IPS-18a (cell line): ENCODE measurements at regions not wholly inside any gene's neighbourhood (a gene's known extent, or its start where the extent isn't known, plus 50 kb on each side); places are given as distances from the start of the nearest gene placed in this dataset.

Source experiments
- H3K27ac ChIP-seq: one replicate; pipeline ENCODE4 v1.5.1; 2013; ENCODE audit warnings: low read length
- H3K27me3 ChIP-seq: one replicate; pipeline ENCODE4 v1.6.1; 2013; ENCODE audit warnings: mild to moderate bottlenecking, low read length; ENCODE audit not compliant: control insufficient read depth, insufficient read depth
- H3K36me3 ChIP-seq: one replicate; pipeline ENCODE4 v1.6.1; 2013; ENCODE audit warnings: low read depth, low read length; ENCODE audit not compliant: control insufficient read depth
- H3K4me1 ChIP-seq: one replicate; pipeline ENCODE4 v1.6.1; 2013; ENCODE audit warnings: low read depth, low read length; ENCODE audit not compliant: control insufficient read depth
- H3K4me3 ChIP-seq: one replicate; pipeline ENCODE4 v1.5.1; 2013; ENCODE audit warnings: low read length
- H3K9ac ChIP-seq: one replicate; pipeline ENCODE4 v1.6.1; 2013; ENCODE audit warnings: mild to moderate bottlenecking, low read length, moderate library complexity
- H3K9me3 ChIP-seq: one replicate; pipeline ENCODE4 v1.6.1; 2013; ENCODE audit warnings: low read depth, low read length; ENCODE audit not compliant: control insufficient read depth

DNA sequence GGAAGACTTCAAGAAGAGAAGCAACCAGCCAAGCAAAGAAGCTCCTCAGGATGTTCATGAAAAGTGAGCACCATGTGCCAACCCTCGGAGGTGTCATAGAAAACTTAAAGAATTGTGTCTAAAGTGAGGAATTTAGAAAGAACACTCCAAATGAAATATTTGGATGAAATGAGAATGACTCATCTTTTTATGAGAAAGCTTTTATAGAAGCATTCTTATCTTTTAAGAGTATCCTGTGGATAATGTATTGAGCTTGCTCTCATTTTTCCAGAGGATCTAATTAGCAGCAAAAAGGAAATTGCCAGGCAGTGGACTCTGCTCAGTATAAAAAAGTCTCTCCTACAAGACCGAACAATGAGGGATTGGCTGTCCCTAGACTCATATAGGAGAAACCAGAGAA, 454.9 kb downstream of the LRIG3 start:
- Histone ChIP-seq H3K36me3 (no peaks in the 10 kb centered on the region), H3K4me3 (no peak overlapping the region), H3K27me3 (no peaks in the 10 kb centered on the region), H3K4me1 (no peaks in the 10 kb centered on the region), H3K9ac (no peak overlapping the region), H3K27ac (no peak overlapping the region), H3K9me3 (peaks cover 3% of the 10 kb centered on the region)

GRCh38 chr12:58470266-58471010, 449.9 kb downstream of the LRIG3 start:
- no peak overlapping the region for H3K27ac ChIP-seq
- no peak overlapping the region for H3K4me3 ChIP-seq
- no peaks in the 10 kb centered on the region for H3K4me1 ChIP-seq

DNA sequence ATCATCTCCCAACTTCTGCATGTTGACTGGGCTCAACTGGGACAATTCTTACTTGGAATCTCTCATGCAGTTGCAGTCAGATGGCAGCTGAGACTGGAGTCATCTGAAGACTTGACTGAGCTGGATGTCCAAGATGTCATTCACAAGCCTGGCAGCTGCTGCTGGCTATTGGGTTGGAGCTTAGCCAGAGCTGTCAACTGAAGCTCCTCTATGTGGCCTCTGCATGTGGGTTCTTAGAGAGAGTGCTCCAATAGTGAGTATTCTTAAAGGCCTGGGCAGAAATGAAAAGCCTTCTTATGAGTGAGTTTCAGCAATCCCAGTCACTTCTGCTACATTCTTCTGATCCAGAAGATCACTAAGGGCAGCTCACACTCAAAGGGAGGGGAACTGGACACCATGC, 440.9 kb downstream of the LRIG3 start:
- Histone ChIP-seq H3K27ac (no peak overlapping the region), H3K9me3 (no peaks in the 10 kb centered on the region), H3K4me1 (peaks cover 17% of the 10 kb centered on the region), H3K9ac (no peak overlapping the region), H3K27me3 (no peaks in the 10 kb centered on the region), H3K4me3 (no peak overlapping the region), H3K36me3 (no peaks in the 10 kb centered on the region)

More at GRCh38 chr12:58470266-58471010, 449.9 kb downstream of the LRIG3 start:
- peaks cover 3% of the 10 kb centered on the region for H3K9me3 ChIP-seq
- H3K27me3 ChIP-seq = no peaks in the 10 kb centered on the region
- H3K9ac ChIP-seq = no peak overlapping the region
- no peaks in the 10 kb centered on the region for H3K36me3 ChIP-seq

DNA sequence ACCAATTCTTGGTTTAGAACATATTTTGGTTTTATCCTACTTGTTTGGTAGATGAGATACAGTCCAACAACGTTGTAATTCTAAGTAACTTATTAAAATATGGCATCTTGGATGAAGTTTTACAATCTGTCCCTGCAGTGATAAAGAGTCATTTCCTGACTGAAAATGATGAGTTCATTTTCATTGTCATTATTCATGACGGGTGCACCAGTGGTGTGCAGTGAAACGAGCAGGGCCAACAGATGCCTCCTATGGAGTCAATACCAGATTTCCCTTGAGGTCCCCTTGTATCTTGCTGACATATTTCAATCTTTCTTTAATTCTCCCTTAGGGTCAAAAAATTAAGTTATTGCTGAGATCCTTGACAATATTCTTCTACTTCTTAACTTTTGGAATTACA, 438.5 kb downstream of the LRIG3 start:
- Histone ChIP-seq H3K27ac (peak overlapping the region; percentile 31), H3K9ac (no peak overlapping the region), H3K4me1 (peaks cover 17% of the 10 kb centered on the region), H3K4me3 (peak overlapping the region; percentile 24), H3K9me3 (no peaks in the 10 kb centered on the region), H3K36me3 (no peaks in the 10 kb centered on the region), H3K27me3 (no peaks in the 10 kb centered on the region)

DNA sequence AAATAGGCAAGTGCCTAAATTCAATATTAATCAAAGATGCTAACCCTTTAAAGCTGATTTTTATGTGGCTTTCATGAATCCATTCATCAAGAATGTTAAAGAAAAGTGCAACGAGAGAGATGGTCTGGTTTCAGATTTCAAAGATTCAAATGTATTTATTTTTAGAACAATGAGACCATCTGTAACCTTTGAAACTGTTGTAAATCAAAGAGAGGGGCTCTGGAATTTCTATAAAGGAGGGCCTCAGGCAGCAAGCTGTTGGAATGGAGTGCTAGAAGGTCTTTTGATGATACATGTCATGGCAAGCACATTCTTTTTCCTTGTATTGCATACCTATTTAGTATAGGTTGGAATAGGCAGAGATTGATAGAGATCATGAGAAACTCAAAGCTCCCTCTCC, 433.0 kb downstream of the LRIG3 start:
- Histone ChIP-seq H3K4me1 (peaks cover 9% of the 10 kb centered on the region), H3K27me3 (no peaks in the 10 kb centered on the region), H3K27ac (no peak overlapping the region), H3K9me3 (no peaks in the 10 kb centered on the region), H3K9ac (no peak overlapping the region), H3K4me3 (no peak overlapping the region), H3K36me3 (no peaks in the 10 kb centered on the region)

DNA sequence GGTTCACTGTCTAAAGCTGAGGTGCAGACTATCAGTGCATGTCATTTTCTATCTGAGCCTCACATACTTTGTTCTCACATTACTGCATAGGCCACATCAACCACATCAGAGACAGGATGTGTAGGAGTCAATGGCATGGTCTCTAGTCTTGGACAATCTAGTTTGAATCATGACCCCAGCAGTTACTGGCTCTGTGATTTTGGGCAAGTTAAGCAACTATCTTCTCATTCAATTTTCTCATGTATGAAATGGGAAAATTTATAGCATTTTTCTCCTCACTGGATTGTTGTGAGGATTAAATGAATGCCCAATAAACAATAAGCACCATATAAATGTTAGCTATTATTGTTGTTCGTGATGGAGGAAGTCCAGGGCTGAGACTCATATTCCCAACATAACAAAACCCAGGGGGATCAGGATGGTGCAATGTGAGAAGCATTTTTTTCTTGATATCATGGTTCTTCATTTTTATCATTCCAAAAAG, 432.6 kb downstream of the LRIG3 start:
- H3K4me3 ChIP-seq = no peak overlapping the region
- no peaks in the 10 kb centered on the region for H3K9me3 ChIP-seq
- no peaks in the 10 kb centered on the region for H3K27me3 ChIP-seq
- H3K9ac ChIP-seq = no peak overlapping the region
- H3K36me3 ChIP-seq = no peaks in the 10 kb centered on the region
- H3K4me1 ChIP-seq = peaks cover 8% of the 10 kb centered on the region
- no peak overlapping the region for H3K27ac ChIP-seq

GRCh38 chr12:58489394-58489793, 430.9 kb downstream of the LRIG3 start:
- Histone ChIP-seq H3K9me3 (no peaks in the 10 kb centered on the region), H3K9ac (no peak overlapping the region), H3K27me3 (no peaks in the 10 kb centered on the region), H3K4me3 (no peak overlapping the region), H3K36me3 (no peaks in the 10 kb centered on the region), H3K4me1 (peaks cover 8% of the 10 kb centered on the region), H3K27ac (no peak overlapping the region)

GRCh38 chr12:58491306-58491705, 429.0 kb downstream of the LRIG3 start:
- H3K4me3 ChIP-seq = no peak overlapping the region
- no peak overlapping the region for H3K9ac ChIP-seq
- no peaks in the 10 kb centered on the region for H3K27me3 ChIP-seq
- no peak overlapping the region for H3K27ac ChIP-seq
- H3K36me3 ChIP-seq = no peaks in the 10 kb centered on the region
- H3K4me1 ChIP-seq = peaks cover 8% of the 10 kb centered on the region
- no peaks in the 10 kb centered on the region for H3K9me3 ChIP-seq

DNA sequence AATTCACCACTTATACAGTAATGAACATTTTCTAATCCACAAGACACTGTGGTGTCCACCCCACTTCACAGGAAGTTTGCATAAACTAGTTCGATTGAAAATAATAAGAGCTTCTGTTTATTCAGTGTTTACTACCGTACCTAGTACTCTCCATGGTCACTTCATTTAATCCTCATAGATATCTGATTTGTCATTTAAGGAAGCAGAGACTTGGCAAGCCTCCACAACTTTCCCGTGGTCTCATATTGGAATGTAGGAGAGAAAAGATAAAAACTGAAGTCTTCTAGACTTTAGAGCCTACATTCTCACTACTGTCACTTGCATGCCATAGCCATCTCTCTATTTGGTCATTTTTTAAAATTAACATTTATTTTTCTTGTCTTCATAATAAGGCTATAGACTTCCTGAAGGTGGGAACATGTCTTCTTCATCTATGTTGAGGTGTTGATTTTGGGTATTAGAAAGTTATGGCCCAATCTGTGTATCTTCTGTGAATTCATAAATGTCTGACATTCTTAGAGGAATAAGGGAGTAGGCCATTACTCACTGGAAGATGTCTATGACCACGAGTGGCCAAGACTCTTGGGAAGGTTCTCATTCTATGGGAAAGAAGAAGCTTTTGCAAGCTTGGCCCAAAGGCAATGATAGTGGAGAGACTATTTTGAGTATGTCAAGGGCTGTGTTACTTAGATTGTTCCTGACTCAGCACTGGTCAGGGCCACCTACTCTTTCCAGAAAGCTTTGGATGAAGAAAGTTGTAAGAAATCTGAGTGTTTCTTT, 423.7 kb downstream of the LRIG3 start:
- no peak overlapping the region for H3K27ac ChIP-seq
- no peaks in the 10 kb centered on the region for H3K4me1 ChIP-seq
- H3K9me3 ChIP-seq = no peaks in the 10 kb centered on the region
- H3K27me3 ChIP-seq = no peaks in the 10 kb centered on the region
- no peak overlapping the region for H3K4me3 ChIP-seq
- no peak overlapping the region for H3K9ac ChIP-seq
- no peaks in the 10 kb centered on the region for H3K36me3 ChIP-seq

GRCh38 chr12:58500399-58500798, 419.9 kb downstream of the LRIG3 start:
- H3K4me1 ChIP-seq = peaks cover 3% of the 10 kb centered on the region
- no peak overlapping the region for H3K9ac ChIP-seq
- H3K4me3 ChIP-seq = no peak overlapping the region
- H3K9me3 ChIP-seq = no peaks in the 10 kb centered on the region
- H3K27ac ChIP-seq = no peak overlapping the region
- no peaks in the 10 kb centered on the region for H3K27me3 ChIP-seq
- H3K36me3 ChIP-seq = no peaks in the 10 kb centered on the region

GRCh38 chr12:58502226-58502625, 418.1 kb downstream of the LRIG3 start:
- Histone ChIP-seq H3K36me3 (no peaks in the 10 kb centered on the region), H3K27ac (no peak overlapping the region), H3K9me3 (no peaks in the 10 kb centered on the region), H3K27me3 (no peaks in the 10 kb centered on the region), H3K4me3 (no peak overlapping the region), H3K4me1 (peaks cover 3% of the 10 kb centered on the region), H3K9ac (no peak overlapping the region)
